Adrenal gland (tissue), 5 donors: ENCODE measurements at regions not wholly inside any gene's neighbourhood (a gene's known extent, or its start where the extent isn't known, plus 50 kb on each side); places are given as distances from the start of the nearest gene placed in this dataset.

ENCODE experiments used
- POLR2A ChIP-seq, 2 donors: fragments of 450-650 bp; IDR thresholded peaks; one replicate each; pipeline ENCODE4 v1.6.1; 2017; ENCODE audit warnings: antibody characterized with exemption in 2 of 2, mild to moderate bottlenecking in 2 of 2, moderate library complexity in 1 of 2
- TF ChIP-seq, protein P1 (sequence below), 6 experiments: fragments of 450-650 bp in 4 of 6; fragments of 200-600 bp in 2 of 6; sonication (generic) in 1 of 6; IDR thresholded peaks; 1 replicate in 5 of 6; 2 replicates in 1 of 6; pipeline versions ENCODE4 v1.5.1 to v1.8.0; 2016 to 2021; ENCODE audit warnings: antibody characterized with exemption in 6 of 6, mild to moderate bottlenecking in 2 of 6, moderate library complexity in 1 of 6
- donor health status: DM: no; HTN: no; CAD: no.

DNA sequence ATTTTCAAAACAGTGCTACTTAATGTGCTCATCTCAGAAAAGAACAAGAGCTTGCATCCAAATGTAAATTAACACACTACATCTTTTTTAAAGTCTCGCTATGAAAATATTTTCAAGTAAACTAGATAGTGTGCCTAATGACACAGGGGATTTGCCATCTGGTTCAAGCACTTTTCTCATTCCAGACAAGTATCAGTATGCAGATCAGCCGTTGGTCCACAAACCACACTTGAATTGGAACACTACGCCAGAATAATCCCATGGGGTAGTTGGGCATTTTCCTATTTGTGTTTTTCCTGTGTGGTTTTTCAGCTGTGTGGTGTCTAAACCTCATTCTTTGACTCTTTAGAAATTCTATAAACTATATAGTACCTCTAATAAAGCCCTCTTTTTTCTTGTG is 256.2 kb downstream of the EPHA7 start:
- TF ChIP-seq, protein P1, sequence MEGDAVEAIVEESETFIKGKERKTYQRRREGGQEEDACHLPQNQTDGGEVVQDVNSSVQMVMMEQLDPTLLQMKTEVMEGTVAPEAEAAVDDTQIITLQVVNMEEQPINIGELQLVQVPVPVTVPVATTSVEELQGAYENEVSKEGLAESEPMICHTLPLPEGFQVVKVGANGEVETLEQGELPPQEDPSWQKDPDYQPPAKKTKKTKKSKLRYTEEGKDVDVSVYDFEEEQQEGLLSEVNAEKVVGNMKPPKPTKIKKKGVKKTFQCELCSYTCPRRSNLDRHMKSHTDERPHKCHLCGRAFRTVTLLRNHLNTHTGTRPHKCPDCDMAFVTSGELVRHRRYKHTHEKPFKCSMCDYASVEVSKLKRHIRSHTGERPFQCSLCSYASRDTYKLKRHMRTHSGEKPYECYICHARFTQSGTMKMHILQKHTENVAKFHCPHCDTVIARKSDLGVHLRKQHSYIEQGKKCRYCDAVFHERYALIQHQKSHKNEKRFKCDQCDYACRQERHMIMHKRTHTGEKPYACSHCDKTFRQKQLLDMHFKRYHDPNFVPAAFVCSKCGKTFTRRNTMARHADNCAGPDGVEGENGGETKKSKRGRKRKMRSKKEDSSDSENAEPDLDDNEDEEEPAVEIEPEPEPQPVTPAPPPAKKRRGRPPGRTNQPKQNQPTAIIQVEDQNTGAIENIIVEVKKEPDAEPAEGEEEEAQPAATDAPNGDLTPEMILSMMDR (IDR thresholded peaks at IDR 0.05) = no peak
- no peak for TF ChIP-seq POLR2A (IDR thresholded peaks at IDR 0.05)
